ENCODE measurements at regions not wholly inside any gene's neighbourhood (a gene's known extent, or its start where the extent isn't known, plus 50 kb on each side); places are given as distances from the start of the nearest gene placed in this dataset.

- TF ChIP-seq POLR2A (IDR thresholded peaks at IDR 0.05), result no peak
- no peak for TF ChIP-seq CTCF (IDR thresholded peaks at IDR 0.05)
Measured at GRCh38 chr1:38217316-38217715, 170.7 kb upstream of the POU3F1 start.
